Middle frontal gyrus (tissue), 1 donor: ENCODE measurements at regions not wholly inside any gene's neighbourhood (a gene's known extent, or its start where the extent isn't known, plus 50 kb on each side); places are given as distances from the start of the nearest gene placed in this dataset.
"Not testable (repeated sequence)": the region's sequence is repeated elsewhere in the genome, so short reads cannot be mapped to it uniquely, and the experiment has no call there.

Experiments
- DNase-seq: peaks from one replicate; pipeline ENCODE4 v3.0.0-alpha.2; 2015; ENCODE audit warnings: low spot score; ENCODE audit errors: extremely low spot score

DNA sequence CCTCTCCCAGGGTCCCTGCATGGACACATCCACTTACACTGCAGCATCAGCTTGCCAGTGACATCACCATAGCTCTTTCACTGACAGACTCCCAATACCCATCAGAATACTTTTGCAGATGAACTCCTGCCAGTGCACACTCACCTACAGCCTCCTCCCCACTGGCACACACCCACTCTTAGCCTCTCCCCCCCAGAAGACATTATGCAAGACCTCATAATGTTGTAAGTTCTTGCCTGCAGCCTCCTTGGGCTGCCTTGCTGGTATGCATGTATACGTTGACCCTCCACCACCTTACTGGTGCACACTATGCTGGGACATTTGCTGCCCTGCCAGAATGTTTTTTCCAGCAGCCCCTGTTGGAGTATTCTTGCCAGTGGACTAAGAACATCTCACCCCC, 324.2 kb downstream of the AEBP2 start:
- DNase-seq = no peak

DNA sequence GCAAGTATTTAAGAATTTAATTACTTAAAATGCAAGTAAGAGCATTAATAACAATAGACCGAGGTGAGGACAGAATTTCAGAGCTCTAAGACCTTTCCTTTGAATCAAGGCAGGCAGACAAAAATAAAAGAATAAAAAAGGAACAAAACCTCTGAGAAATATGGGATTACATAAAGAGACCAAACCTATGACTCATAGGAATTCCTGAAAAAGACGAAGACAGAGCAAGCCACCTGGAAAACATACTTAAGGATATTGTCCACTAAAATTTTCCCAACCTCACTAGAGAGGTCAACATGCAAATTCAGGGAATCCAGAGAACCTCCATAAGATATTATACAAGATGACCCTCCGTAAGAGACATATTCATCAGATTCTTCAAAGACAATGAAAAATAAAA, 325.1 kb downstream of the AEBP2 start:
- no peak for DNase-seq

DNA sequence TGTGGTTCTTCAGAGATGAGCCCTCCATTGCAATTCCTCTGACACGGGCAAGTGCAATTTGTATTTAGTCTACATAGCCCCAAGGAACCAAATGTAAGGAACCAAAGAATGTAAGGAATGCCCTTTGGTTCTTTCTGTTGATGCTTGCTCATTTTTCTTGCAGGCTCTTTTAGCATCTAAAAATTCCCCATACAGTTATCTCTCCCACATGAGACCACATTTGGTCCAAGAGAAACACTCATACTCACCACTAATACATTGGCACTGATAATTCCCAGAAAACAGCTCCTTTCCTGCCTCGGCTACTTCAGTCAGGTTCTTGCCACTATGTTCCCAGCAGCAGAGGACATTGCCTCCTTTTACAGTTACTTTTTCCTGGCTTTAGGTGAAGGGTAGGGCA, 332.6 kb downstream of the AEBP2 start:
- no peak for DNase-seq

DNA sequence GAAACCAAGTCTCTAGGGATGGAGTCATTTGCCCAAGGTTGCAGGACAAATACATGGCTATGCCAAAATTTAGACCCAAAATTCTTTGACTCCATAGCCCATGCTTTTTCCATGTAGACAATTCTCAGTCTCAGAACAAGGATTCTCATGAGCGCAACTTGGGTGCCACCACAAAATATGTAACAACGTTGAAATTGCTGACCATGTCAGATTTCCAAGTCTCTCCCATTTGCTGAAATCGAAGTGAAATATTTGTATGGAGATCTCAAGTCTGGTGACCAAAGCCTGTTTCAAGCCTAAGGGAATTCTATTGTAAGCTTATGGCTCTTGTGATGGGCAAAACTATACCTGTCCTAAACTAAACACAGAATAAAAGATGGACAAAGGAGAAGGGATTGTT, 333.5 kb downstream of the AEBP2 start:
- DNase-seq = no peak

DNA sequence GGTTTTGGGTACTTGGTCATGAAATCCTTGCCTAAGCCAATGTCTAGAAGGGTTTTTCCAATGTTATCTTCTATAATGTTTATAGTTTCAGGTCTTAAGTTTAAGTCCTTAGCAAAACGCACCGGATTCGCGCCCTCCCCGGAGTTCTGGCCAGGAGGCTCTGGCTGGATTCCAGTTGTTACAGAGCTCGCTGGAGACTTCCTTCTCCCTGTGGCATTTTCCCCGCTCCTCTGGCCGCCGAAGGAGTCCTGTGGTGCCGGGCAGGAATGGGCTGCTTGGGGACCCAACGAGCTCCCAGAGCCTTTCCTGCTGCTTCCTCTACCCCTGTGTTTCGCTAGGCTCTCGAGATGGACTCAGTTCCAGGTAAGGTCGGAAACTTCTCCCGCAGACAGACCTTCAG, 335.9 kb downstream of the AEBP2 start:
- no peak for DNase-seq

DNA sequence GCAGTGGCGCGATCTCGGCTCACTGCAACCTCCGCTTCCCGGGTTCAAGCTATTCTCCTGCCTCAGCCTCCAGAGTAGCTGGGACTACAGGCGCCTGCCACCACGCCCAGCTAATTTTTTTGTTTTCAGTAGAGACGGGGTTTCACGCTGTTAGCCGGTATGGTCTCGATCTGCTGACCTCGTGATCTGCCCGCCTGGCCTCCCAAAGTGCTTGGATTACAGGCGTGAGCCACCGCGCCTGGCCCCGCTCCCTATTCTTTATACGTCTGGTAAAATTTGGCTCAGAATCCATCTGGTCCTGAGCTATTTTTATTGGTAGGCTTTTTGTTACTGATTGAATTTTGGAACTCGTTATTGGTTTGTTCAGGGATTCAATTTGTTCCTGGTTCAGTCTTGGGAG, 336.7 kb downstream of the AEBP2 start:
- DNase-seq = not testable (repeated sequence)

DNA sequence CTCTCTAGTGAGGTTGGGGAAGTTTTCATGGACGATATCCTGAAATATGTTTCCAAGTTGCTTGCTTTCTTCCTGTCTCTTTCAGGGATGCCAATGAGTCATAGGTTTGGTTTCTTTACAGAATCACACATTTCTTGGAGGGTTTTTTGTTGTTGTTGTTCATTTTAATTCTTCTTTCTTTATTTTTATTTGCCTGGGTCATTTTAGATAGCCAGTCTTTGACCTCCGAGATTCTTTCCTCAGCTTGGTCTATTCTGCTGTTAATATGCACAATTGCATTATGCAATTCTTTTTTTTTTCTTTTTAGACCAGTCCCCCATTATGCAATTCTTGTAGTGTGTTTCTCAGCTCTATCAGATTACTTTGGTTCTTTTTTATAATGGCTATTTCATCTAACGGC, 338.9 kb downstream of the AEBP2 start:
- DNase-seq = no peak

DNA sequence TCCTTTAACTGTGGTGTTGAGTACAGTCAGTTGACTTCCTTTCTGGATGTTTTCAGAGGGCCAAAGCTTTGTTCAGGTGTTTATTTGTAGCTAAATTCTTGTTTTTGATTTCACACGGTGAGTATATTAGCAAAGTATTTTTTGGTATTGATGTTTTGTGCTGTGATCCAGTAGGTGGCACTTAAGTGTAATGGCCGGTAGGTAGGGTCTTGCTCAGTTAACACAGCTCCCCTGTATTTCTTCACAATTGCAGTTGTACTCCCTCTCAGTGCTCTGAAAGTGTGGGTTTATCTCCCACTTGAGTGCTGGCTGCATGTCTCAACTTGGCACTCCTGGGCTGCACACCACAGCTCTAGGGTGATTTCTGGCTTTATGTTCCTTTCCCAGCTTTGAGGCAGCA, 339.5 kb downstream of the AEBP2 start:
- DNase-seq = no peak

DNA sequence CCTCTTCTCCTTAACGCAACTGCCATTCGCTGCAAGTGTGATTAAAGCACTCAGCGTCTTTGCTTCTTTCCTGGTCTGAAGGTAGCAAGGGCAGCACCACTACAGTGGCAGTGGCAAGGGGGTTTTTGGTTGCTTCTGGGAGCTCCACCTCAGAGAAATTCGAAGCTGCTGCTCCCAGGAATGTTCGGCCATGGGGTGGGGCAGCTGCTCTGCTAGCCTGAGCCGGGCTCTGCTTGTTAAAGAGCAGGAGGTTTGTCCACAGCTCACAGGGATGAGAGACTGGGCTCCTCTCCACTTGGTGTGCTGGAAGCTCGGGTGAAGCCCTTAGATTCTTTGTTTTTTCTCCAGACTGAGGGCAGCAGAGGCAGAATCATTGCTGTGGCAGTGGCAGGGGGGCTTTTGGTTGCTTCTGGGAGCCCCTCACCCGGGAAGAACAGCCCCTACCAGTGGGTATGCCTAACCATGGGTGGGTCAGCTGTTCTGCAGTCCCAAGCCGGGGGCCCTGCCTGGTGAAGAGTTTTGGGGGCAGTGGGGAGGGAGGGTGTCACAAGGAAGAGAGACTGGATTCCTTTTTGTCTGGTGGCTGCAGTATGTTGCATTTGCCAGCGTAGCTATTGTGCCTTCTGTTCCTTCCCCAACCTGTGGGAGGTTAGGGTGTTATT, 340.2 kb downstream of the AEBP2 start:
- DNase-seq = no peak

DNA sequence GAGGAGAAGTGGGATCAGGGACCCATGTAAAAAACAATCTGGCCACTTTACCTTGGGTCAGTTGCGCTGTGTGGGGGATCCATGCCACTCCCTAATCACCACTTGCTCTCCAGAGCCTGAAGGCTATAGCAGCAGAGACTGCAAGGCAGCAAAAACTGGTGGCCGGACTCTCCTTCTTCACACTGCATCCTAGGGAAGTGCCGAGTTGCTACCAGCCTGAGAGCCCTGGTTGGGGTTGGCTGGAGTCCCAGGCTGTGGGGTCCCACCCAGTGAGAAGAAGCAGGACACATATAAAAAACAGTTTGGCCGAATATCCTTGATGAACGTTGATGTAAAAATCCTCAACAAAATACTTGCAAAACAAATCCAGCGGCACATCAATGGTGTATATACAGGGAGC, 341.2 kb downstream of the AEBP2 start:
- DNase-seq = no peak

DNA sequence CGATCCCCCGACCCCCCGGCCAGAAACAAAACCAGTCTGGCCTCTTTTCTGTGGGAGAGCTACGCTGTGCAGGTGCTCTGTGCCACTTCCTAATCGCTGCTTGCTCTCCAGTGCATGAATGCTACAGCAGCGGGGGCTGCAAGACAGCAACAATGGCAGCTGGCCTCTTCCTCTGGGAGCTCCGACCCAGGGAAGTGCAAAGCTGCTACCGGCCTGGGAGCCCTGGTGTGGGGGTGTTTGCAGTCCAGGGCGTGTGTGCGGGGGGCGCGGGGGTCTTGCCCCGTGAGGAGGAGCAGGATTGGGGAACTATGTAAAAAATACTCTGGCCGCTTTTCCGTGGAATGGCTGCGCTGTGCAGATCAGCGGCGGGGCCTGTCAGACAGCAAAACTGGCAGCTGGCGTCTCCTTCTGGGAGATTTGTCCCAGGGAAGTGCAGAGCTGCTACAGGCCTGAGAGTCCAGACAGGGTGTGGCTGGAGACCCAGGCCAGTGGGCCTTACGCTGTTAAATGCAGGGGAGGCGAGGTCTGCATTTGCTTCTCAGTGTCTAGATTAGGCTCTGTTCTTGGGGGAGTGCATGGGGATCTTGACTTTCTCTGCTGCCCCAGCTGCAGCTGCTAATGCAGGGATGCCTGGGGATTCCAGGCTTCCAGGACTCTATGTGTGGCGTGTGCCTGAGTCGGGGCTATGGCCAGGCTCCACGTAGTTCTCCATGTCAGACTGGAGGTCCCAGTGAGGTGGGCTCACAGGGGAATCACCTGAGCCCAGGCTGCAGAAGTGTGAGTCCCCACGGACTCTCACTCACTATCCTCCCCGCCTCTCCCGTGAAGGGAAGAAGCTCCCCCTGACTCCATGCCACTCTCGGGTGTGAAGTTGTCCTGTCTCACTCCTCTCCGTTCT, 344.5 kb downstream of the AEBP2 start:
- no peak for DNase-seq

DNA sequence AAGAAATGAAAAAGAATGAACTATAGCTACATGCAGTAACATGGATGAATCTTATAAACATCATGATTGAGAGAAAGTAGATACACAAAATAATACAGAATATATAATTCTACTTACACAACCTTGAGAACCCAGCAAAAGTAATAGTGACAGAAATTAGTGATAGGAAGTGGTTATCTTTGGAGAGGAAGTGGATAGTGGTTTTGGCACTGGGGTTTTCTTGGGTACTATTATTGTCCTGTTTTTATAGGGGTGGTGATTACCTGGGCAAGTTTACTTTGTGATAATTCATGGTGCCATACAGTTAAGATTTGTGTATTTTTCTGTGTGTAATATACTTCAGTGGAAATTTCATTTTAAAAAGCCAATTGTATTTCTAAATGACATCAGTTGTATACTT, 352.7 kb downstream of the AEBP2 start:
- DNase-seq = no peak

DNA sequence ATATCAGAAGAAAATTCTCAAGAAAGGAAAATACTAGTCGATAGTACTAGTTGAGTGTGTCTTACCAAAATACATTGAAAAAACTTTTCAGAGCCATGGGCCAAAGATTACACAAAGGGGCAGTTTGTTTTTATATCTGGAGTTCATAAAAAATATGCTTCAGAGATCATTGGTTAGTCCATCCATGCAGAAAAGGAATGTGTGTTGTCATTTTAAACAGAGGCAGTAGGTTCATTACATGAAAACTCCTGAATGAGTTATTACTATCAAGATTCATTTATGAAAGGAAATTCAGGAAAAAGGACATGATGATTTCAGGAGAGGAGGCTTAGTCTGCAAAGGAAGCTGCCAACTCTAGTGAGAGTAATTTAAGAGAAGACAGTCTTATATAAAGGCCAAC, 354.8 kb downstream of the AEBP2 start:
- DNase-seq = no peak

DNA sequence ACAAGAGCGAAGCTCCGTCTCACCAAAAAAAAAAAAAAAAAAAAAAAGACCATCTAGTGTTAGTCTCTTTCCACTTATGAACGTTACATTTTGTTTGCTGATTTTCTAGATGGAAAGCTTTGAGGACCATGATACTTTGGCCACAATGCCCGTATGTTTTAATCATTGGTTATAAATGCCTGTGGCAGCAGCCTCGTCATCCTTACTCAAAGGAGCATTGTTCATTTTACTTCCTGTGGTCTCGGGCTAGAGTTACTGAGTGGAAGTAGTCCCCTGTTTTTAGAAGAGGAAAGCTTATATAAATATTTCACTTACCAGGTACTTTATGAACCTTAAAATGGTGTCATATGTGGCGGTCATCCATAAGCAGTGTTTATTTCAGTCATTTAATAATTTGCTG, 359.9 kb downstream of the AEBP2 start:
- no peak for DNase-seq

DNA sequence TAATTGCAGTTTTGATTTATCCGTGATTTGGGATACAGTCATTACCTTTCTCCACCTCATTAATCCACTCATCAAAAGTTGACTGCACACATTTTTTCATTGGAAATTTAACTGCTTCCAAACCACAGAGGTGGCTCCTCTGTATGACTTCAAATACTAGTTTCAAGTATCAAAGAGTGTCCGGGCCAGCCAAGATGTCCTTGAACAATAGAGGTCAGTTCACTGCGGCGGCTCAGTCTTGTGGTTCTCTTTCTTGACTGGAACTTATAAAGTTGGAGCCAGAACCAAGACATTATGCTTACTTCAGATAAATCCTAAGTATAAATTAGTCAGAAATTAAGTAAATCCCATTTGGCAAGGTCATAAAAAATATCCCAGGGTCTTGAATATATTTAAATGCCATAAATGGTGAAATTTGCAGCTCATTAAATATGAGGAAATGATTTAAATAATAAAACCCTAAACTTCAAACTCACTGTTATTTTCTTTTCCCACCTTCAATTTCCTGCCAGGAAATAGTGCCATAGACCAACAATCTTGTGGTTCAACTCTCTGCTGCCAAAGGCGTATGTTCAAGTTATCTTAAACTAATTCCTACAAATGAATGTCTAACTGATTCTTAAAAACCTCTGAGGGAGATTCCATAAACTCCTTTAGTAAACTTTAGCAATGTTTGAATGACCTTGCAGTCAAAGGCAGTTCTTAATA, 360.8 kb downstream of the AEBP2 start:
- no peak for DNase-seq

DNA sequence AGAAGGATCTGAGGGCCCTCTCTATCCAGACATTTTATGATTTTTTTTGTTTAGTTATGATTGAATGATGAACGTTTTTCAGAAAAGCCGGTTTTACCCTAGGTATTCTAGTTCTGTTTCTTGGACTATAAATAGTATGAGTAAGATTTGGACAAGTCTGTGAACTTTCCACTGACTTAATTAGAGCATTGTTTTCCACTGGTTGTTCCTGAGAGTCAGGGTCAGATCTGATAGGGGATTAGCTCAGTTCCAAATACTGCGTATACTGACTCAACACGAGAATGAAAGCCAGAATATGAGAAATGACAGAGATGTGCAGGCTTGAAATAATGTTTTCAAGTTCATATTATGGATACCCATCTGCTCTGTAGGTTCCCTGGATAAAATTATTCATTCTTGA, 361.6 kb downstream of the AEBP2 start:
- no peak for DNase-seq

DNA sequence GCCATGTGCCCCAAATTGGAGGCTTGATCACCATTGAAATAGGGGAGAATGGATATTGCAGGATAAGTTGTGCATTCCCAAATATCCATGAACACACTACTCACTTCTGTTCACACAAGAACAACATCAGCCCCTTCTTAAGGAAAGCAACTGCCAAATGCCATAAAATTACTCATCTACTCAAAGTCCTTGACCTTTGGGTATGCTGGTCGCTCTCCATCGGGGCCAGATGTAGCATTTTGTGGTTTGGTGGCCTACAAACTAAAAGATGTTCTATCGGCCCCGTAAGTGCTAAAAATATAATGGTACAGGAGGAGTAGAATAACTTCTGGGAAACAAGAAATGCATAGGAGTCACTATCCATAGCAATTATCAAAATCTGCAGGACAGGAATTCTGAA, 362.6 kb downstream of the AEBP2 start:
- DNase-seq = no peak

DNA sequence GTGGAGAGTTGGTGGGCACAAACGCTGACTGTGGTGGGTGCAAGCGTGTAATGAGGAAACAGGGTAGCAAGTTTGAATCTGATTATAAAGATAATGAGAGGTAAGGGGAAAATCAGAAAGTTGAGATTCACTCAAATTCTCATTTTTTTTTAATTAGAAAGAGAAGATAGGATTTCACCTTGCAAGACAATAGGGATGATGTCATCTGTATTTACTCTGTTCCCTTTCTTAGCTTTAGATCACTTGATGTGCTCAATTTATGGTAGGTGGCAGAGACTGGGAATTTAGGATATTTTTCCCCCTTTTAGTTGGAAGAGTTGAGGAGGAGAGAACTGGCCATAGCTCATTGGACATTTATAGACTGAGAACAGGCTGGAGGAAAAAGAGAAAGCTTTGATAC, 363.6 kb downstream of the AEBP2 start:
- no peak for DNase-seq

DNA sequence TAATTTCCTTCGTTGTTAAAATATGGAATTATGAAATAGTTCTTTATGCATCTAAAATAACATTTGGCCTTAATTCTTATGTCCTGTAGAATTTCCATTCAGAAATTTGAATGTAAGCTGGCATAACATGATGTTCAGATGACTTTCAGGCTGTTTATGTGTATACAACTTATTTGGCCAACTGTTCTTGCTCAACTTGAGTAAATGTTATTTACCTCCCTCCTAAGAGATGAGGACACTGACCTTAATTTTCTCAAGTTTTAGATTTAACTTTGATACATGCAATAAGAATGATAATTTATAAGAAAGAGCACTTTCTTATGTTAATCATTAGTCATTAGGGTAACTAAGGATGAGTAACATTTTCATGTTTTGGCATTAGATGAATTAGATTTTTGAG, 365.4 kb downstream of the AEBP2 start:
- DNase-seq = no peak

DNA sequence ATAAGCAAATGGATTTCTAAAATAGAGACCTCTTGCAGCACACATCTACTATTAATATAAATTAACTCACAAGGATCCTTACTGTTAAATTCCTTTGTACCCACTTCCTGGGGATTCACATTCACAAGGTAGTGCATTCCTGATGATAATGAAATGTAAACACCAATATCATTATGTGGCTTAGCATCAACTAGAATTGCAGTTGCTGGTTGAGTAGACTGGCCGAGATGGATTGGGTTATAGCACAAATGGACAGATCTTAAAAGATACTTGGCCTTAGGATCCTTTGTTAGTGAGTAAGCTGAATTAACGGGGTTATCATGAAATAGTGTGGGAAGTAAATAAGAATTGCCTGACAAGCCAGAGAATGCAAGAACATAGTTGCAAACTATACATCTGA, 369.1 kb downstream of the AEBP2 start:
- no peak for DNase-seq

DNA sequence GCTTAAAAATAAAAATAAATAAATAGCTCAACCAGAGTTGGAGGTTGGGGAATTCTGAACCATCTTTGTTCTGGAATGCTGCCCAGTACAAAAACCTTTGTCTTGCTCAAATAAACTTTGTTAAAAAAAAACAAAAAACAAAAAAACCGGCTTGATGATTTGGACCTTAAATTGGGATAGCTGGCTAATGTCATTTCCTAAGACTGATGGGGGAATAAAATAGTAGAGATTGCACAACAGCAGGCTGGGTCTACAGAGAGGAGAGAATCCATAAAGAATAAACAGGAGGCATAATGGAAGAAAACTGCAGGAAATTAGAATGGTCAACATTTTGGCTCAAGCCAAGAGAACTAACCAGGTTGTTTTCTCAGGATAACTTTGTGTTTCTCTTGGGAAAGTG, 370.9 kb downstream of the AEBP2 start:
- DNase-seq = no peak

DNA sequence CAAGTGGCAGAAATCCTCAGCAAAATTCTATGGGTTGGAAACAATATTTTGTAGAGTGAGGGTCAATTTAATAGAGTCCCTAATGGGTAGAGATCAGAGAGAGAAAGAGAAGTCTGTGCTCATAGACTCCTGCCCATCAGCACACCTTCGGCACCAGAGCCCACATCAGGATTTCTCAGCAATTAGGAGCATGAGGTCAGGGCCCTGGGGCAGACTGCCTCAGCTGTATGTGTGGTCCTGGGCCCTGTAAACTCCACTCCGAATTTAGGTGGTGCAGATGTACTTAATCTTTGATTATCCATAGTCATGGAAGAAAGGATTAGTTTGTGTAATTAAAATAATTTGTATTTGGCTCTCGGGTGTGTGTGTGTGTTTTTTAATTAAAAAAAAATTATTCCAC, 372.6 kb downstream of the AEBP2 start:
- DNase-seq = no peak
